HepG2 (cell line): ENCODE measurements at regions not wholly inside any gene's neighbourhood (a gene's known extent, or its start where the extent isn't known, plus 50 kb on each side); places are given as distances from the start of the nearest gene placed in this dataset.

Experiments used
- ERF ChIP-seq: IDR thresholded peaks from 2 replicates; pipeline ENCODE4 v1.6.1; 2018; ENCODE audit warnings: missing biosample characterization, missing genetic modification reagents
- GTF2F1 ChIP-seq: fragments of 150-350 bp; IDR thresholded peaks from 2 replicates; pipeline ENCODE4 v1.6.1; 2014; ENCODE audit warnings: low read length
- MTF2 ChIP-seq: sonication (generic); formaldehyde crosslinking; IDR thresholded peaks from 2 replicates; pipeline ENCODE4 v1.5.0; 2020; ENCODE audit warnings: missing genetic modification reagents, borderline replicate concordance
- NKX3-1 ChIP-seq: sonication (generic); formaldehyde crosslinking; IDR thresholded peaks from 2 replicates; pipeline ENCODE4 v1.5.0; 2020; ENCODE audit warnings: missing genetic modification reagents
- SALL2 ChIP-seq: sonication (generic); formaldehyde crosslinking; IDR thresholded peaks from 2 replicates; pipeline ENCODE4 v1.8.1; 2023; ENCODE audit warnings: mild to moderate bottlenecking, missing genetic modification reagents, inconsistent platforms
- SP140L ChIP-seq: sonication (generic); formaldehyde crosslinking; IDR thresholded peaks from 2 replicates; pipeline ENCODE4 v1.4.0; 2020; ENCODE audit warnings: missing genetic modification reagents, borderline replicate concordance
- ZNF335 ChIP-seq: sonication (generic); formaldehyde crosslinking; IDR thresholded peaks from 2 replicates; pipeline ENCODE4 v1.4.0; 2020; ENCODE audit warnings: missing genetic modification reagents
- TF ChIP-seq, protein P1 (sequence below): IDR thresholded peaks from 2 replicates; pipeline ENCODE4 v1.6.1; 2016; ENCODE audit warnings: control low read depth
- TF ChIP-seq, protein P2 (sequence below): fragments of 450-650 bp; IDR thresholded peaks from 2 replicates; pipeline ENCODE4 v1.6.1; 2017
- TF ChIP-seq, protein P3 (sequence below): sonication (generic); formaldehyde crosslinking; IDR thresholded peaks from 2 replicates; pipeline ENCODE4 v1.5.1; 2020; ENCODE audit warnings: mild to moderate bottlenecking, missing genetic modification reagents, moderate library complexity
- TF ChIP-seq, protein P4 (sequence below): IDR thresholded peaks from 2 replicates; pipeline ENCODE4 v1.6.1; 2016

GRCh38 chr2:33893824-33894223 is 294.7 kb upstream of the FAM98A start:
- TF ChIP-seq ZNF335 (CRISPR knock-in tag), result no peak
- TF ChIP-seq MTF2 (CRISPR knock-in tag), result no peak
- TF ChIP-seq SALL2 (CRISPR knock-in tag), result no peak
- TF ChIP-seq, protein P1, sequence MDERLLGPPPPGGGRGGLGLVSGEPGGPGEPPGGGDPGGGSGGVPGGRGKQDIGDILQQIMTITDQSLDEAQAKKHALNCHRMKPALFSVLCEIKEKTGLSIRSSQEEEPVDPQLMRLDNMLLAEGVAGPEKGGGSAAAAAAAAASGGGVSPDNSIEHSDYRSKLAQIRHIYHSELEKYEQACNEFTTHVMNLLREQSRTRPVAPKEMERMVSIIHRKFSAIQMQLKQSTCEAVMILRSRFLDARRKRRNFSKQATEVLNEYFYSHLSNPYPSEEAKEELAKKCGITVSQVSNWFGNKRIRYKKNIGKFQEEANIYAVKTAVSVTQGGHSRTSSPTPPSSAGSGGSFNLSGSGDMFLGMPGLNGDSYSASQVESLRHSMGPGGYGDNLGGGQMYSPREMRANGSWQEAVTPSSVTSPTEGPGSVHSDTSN (CRISPR knock-in tag), result no peak
- TF ChIP-seq GTF2F1, result no peak
- TF ChIP-seq, protein P2, sequence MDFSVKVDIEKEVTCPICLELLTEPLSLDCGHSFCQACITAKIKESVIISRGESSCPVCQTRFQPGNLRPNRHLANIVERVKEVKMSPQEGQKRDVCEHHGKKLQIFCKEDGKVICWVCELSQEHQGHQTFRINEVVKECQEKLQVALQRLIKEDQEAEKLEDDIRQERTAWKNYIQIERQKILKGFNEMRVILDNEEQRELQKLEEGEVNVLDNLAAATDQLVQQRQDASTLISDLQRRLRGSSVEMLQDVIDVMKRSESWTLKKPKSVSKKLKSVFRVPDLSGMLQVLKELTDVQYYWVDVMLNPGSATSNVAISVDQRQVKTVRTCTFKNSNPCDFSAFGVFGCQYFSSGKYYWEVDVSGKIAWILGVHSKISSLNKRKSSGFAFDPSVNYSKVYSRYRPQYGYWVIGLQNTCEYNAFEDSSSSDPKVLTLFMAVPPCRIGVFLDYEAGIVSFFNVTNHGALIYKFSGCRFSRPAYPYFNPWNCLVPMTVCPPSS, result no peak
- TF ChIP-seq, protein P3, sequence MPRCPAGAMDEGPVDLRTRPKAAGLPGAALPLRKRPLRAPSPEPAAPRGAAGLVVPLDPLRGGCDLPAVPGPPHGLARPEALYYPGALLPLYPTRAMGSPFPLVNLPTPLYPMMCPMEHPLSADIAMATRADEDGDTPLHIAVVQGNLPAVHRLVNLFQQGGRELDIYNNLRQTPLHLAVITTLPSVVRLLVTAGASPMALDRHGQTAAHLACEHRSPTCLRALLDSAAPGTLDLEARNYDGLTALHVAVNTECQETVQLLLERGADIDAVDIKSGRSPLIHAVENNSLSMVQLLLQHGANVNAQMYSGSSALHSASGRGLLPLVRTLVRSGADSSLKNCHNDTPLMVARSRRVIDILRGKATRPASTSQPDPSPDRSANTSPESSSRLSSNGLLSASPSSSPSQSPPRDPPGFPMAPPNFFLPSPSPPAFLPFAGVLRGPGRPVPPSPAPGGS, result no peak
- TF ChIP-seq ERF (CRISPR knock-in tag), result no peak
- TF ChIP-seq, protein P4, sequence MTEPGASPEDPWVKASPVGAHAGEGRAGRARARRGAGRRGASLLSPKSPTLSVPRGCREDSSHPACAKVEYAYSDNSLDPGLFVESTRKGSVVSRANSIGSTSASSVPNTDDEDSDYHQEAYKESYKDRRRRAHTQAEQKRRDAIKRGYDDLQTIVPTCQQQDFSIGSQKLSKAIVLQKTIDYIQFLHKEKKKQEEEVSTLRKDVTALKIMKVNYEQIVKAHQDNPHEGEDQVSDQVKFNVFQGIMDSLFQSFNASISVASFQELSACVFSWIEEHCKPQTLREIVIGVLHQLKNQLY, result no peak
- TF ChIP-seq NKX3-1, result no peak
- TF ChIP-seq SP140L (CRISPR knock-in tag), result no peak
